ENCODE measurements at regions not wholly inside any gene's neighbourhood (a gene's known extent, or its start where the extent isn't known, plus 50 kb on each side); places are given as distances from the start of the nearest gene placed in this dataset.

DNA sequence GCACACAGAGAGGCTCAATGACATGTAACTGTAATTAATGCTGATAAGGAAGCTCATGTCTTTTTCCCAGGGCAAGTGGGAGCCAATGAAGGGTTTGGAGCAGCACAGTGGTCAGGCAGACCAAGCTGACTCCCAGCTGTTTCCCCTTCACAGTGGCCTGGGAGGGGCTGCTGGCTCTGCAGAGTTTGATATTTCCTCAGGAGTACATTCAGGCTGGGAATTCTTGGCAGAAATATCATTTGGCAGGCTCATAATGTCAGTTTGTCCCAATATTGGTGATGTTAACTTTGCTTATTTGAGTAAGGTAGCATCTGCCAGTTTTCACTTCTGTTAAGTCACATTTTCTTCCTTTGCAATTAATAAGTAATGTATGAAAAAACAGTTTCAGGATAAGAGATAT is 247.0 kb downstream of the EMP1 start:
- no peak overlapping the region for H3K4me3 Mint-ChIP-seq
- no peaks in the 10 kb centered on the region for H3K4me1 Mint-ChIP-seq (ENCODE audit: low read depth)
- peaks cover 7% of the 10 kb centered on the region for H3K9me3 Mint-ChIP-seq
- no peak overlapping the region for H3K27ac Mint-ChIP-seq
- no peaks in the 10 kb centered on the region for H3K36me3 Mint-ChIP-seq (ENCODE audit: low read depth)
- peaks cover 9% of the 10 kb centered on the region for H3K27me3 Mint-ChIP-seq

- Mint-ChIP-seq H3K27me3 (peaks cover 9% of the 10 kb centered on the region), H3K36me3 (ENCODE audit: low read depth) (no peaks in the 10 kb centered on the region), H3K4me3 (no peak overlapping the region), H3K9me3 (peaks cover 7% of the 10 kb centered on the region), H3K27ac (no peak overlapping the region), H3K4me1 (ENCODE audit: low read depth) (no peaks in the 10 kb centered on the region)
Observed at GRCh38 chr12:13443028-13443427, 246.5 kb downstream of the EMP1 start.

- no peak overlapping the region for H3K4me3 Mint-ChIP-seq
- H3K27me3 Mint-ChIP-seq: peaks cover 9% of the 10 kb centered on the region
- peaks cover 7% of the 10 kb centered on the region for H3K9me3 Mint-ChIP-seq
- H3K27ac Mint-ChIP-seq: no peak overlapping the region
- no peaks in the 10 kb centered on the region for H3K36me3 Mint-ChIP-seq (ENCODE audit: low read depth)
- no peaks in the 10 kb centered on the region for H3K4me1 Mint-ChIP-seq (ENCODE audit: low read depth)
Observed at GRCh38 chr12:13442457-13442856, 245.9 kb downstream of the EMP1 start.

DNA sequence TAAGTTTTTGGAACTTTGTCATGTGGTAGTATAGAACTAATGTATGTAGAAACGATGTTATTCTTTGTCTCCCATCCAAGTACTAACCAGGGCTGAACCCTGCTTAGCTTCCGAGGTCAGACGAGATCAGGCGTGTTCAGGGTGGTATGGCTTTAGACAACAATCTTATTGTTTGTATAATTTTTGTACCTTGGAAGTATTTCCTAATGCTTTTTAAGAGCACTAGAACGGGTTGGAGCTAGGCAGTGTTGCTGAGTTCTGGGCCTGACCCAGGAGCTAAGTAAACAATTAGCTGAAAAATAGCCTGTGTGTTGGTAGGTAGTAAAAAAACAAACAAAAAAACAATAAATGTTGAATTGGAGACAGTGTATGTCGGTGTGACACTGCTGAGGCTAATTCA is 244.3 kb downstream of the EMP1 start:
- peaks cover 7% of the 10 kb centered on the region for H3K9me3 Mint-ChIP-seq
- peaks cover 9% of the 10 kb centered on the region for H3K27me3 Mint-ChIP-seq
- H3K36me3 Mint-ChIP-seq (ENCODE audit: low read depth): no peaks in the 10 kb centered on the region
- H3K4me3 Mint-ChIP-seq: no peak overlapping the region
- no peaks in the 10 kb centered on the region for H3K4me1 Mint-ChIP-seq (ENCODE audit: low read depth)
- H3K27ac Mint-ChIP-seq: no peak overlapping the region

DNA sequence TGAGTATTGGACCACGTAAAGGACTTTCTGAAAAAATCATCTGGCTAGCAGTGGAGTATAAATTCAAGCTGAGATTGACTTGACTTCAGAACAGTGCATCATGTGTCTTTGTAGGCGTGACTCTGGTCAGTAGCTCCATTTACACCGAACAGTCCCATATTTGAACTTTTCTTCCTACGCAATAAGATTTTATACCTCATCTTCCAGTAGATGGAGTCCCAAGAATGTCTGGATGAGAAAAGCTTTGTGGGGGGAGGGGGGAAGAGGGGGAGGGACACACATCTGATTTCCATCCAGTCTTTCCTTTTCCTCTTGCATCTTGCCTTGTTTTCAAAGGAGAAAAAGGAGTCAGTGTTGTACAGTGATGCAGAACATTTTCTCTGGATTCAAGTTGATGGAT is 241.0 kb downstream of the EMP1 start:
- peaks cover 4% of the 10 kb centered on the region for H3K27me3 Mint-ChIP-seq
- H3K9me3 Mint-ChIP-seq: no peaks in the 10 kb centered on the region
- no peak overlapping the region for H3K4me3 Mint-ChIP-seq
- no peaks in the 10 kb centered on the region for H3K36me3 Mint-ChIP-seq (ENCODE audit: low read depth)
- no peaks in the 10 kb centered on the region for H3K4me1 Mint-ChIP-seq (ENCODE audit: low read depth)
- H3K27ac Mint-ChIP-seq: no peak overlapping the region

GRCh38 chr12:13436696-13437391 is 240.3 kb downstream of the EMP1 start:
- H3K9me3 Mint-ChIP-seq: no peaks in the 10 kb centered on the region
- H3K4me3 Mint-ChIP-seq: no peak overlapping the region
- no peaks in the 10 kb centered on the region for H3K36me3 Mint-ChIP-seq (ENCODE audit: low read depth)
- no peaks in the 10 kb centered on the region for H3K4me1 Mint-ChIP-seq (ENCODE audit: low read depth)
- H3K27me3 Mint-ChIP-seq: peaks cover 4% of the 10 kb centered on the region
- no peak overlapping the region for H3K27ac Mint-ChIP-seq

- Mint-ChIP-seq H3K27ac (no peak overlapping the region), H3K4me1 (ENCODE audit: low read depth) (no peaks in the 10 kb centered on the region), H3K9me3 (no peaks in the 10 kb centered on the region), H3K27me3 (peaks cover 4% of the 10 kb centered on the region), H3K36me3 (ENCODE audit: low read depth) (no peaks in the 10 kb centered on the region), H3K4me3 (no peak overlapping the region)
Observed at GRCh38 chr12:13436182-13436581, 239.7 kb downstream of the EMP1 start.

DNA sequence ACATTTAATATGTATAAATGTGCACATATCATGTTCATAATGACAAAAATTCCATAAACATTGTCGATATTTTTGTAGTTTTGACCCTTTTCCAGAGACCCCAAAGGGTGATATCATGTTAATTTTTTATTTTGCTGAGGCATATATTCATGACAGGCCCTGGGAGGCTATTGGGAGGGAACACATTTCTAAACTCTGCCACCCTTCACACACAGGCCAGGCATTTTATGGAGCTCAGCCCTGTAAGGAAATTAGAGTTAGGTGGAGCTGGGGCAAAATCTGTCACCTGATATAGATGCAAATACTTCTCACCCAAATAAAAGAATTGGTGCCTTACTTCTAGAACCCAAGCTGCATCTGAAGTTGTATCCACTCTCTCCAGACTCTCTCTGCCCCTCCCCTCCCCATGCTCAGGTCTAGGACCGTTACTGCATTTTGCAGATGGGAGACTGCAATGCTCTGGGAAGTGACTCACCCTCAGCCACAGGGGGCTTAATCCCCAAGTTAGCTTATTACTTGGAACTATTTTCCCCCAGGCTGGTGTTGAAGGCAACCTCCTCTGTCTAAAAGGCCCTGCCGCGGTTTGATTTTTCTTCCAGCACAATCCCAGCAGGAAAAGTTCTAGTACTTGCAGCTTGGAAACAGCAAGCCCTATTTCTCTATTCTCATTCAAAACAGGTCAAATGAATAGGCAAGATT is 238.9 kb downstream of the EMP1 start:
- H3K4me3 Mint-ChIP-seq: no peak overlapping the region
- H3K27ac Mint-ChIP-seq: no peak overlapping the region
- H3K27me3 Mint-ChIP-seq: peaks cover 4% of the 10 kb centered on the region

DNA sequence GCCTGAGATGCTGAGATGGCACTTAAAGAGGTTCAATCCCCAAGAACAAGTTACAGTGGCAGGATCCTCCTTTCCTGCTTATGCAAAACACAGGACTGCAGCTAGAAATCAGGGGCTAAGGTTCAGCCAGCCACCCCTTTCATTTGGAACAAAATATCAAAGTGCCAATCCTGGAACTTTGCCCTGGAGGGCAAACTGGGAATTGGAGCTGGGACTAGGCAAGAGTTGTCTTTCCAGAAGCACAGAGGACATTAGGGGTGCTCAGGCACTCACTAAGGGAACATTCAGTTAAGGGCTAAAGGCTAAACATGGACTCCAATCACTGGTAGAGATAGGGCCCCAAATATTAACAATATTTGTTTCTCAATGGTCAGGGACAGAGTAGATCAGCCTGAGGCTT is 237.2 kb downstream of the EMP1 start:
- H3K9me3 Mint-ChIP-seq: no peaks in the 10 kb centered on the region
- no peaks in the 10 kb centered on the region for H3K4me1 Mint-ChIP-seq (ENCODE audit: low read depth)
- H3K27me3 Mint-ChIP-seq: peaks cover 4% of the 10 kb centered on the region
- no peak overlapping the region for H3K4me3 Mint-ChIP-seq
- H3K27ac Mint-ChIP-seq: no peak overlapping the region
- H3K36me3 Mint-ChIP-seq (ENCODE audit: low read depth): no peaks in the 10 kb centered on the region

More for the DNA sequence above, 238.9 kb downstream of the EMP1 start:
- Mint-ChIP-seq H3K9me3 (no peaks in the 10 kb centered on the region), H3K36me3 (ENCODE audit: low read depth) (no peaks in the 10 kb centered on the region), H3K4me1 (ENCODE audit: low read depth) (no peaks in the 10 kb centered on the region)

DNA sequence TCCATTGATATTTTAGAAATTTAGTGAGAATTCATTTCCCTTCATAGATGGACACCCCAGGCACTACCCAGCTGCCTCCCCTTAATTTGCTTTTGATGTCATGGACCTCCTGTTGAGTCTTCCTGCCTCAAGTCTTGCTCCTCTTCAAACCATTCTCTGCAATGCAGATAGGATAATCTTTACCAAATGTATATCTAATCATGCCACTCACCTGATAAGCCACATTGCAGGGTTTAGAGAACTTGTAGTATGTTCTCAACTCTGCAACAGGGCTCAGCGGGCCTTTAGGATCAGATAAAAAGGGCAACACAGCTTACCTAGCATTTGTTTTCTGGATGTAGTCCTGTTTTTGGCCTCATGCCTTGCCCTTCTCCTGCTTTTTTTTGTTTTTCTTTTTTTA is 234.5 kb downstream of the EMP1 start:
- Mint-ChIP-seq H3K27me3 (peaks cover 4% of the 10 kb centered on the region), H3K36me3 (ENCODE audit: low read depth) (no peaks in the 10 kb centered on the region), H3K4me1 (ENCODE audit: low read depth) (no peaks in the 10 kb centered on the region), H3K4me3 (no peak overlapping the region), H3K27ac (no peak overlapping the region), H3K9me3 (peaks cover 5% of the 10 kb centered on the region)

GRCh38 chr12:13428538-13429265 is 232.2 kb downstream of the EMP1 start:
- Mint-ChIP-seq H3K4me1 (ENCODE audit: low read depth) (no peaks in the 10 kb centered on the region), H3K27ac (no peak overlapping the region), H3K36me3 (ENCODE audit: low read depth) (no peaks in the 10 kb centered on the region), H3K27me3 (no peaks in the 10 kb centered on the region), H3K4me3 (no peak overlapping the region), H3K9me3 (peaks cover 5% of the 10 kb centered on the region)

- H3K36me3 Mint-ChIP-seq (ENCODE audit: low read depth): no peaks in the 10 kb centered on the region
- peaks cover 5% of the 10 kb centered on the region for H3K9me3 Mint-ChIP-seq
- H3K27me3 Mint-ChIP-seq: peaks cover 5% of the 10 kb centered on the region
- no peak overlapping the region for H3K27ac Mint-ChIP-seq
- H3K4me1 Mint-ChIP-seq (ENCODE audit: low read depth): no peaks in the 10 kb centered on the region
- no peak overlapping the region for H3K4me3 Mint-ChIP-seq
Observed at GRCh38 chr12:13425766-13426165, 229.2 kb downstream of the EMP1 start.

DNA sequence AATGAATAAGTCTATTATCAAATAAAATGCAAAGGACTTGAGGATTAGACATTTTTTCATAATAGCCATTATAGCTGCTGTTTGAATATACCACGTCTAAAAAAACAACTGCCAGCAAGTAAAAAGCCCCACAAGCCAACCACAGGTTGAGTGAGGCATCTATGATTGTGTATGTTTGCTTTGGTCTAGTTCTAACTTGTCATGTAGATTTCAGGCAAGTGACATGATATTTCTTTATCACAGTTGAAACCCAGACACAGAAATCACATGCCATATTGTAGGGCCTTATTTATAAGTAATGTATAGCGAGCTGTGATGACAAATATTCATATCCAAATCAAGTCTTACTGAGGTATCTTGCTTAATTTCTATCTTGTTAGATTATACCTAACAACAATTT is 225.8 kb downstream of the EMP1 start:
- Mint-ChIP-seq H3K36me3 (ENCODE audit: low read depth) (no peaks in the 10 kb centered on the region), H3K27me3 (peaks cover 11% of the 10 kb centered on the region), H3K4me3 (no peak overlapping the region), H3K27ac (no peak overlapping the region), H3K4me1 (ENCODE audit: low read depth) (no peaks in the 10 kb centered on the region), H3K9me3 (peaks cover under 1% of the 10 kb centered on the region)

- Mint-ChIP-seq H3K27me3 (peaks cover 22% of the 10 kb centered on the region), H3K27ac (no peak overlapping the region), H3K36me3 (ENCODE audit: low read depth) (no peaks in the 10 kb centered on the region), H3K9me3 (no peaks in the 10 kb centered on the region), H3K4me1 (ENCODE audit: low read depth) (no peaks in the 10 kb centered on the region), H3K4me3 (no peak overlapping the region)
Observed at GRCh38 chr12:13417516-13417915, 221.0 kb downstream of the EMP1 start.

GRCh38 chr12:13411287-13411686 is 214.8 kb downstream of the EMP1 start:
- no peaks in the 10 kb centered on the region for H3K36me3 Mint-ChIP-seq (ENCODE audit: low read depth)
- H3K4me1 Mint-ChIP-seq (ENCODE audit: low read depth): no peaks in the 10 kb centered on the region
- H3K4me3 Mint-ChIP-seq: no peak overlapping the region
- H3K27ac Mint-ChIP-seq: no peak overlapping the region
- H3K9me3 Mint-ChIP-seq: peaks cover 11% of the 10 kb centered on the region
- peaks cover 31% of the 10 kb centered on the region for H3K27me3 Mint-ChIP-seq
